Lower leg skin (tissue), 3 donors: ENCODE measurements at regions not wholly inside any gene's neighbourhood (a gene's known extent, or its start where the extent isn't known, plus 50 kb on each side); places are given as distances from the start of the nearest gene placed in this dataset.

ENCODE experiments used
- CTCF ChIP-seq, 3 donors: fragments of 450-650 bp; IDR thresholded peaks; one replicate each; pipeline ENCODE4 v1.5.1; 2016; ENCODE audit warnings: antibody characterized with exemption in 3 of 3, mild to moderate bottlenecking in 3 of 3, moderate library complexity in 2 of 3
- POLR2A ChIP-seq, 2 donors: fragments of 450-650 bp; IDR thresholded peaks; one replicate each; pipeline ENCODE4 v1.6.1; 2016 to 2017; ENCODE audit warnings: antibody characterized with exemption in 2 of 2, mild to moderate bottlenecking in 1 of 2, moderate library complexity in 1 of 2

GRCh38 chr15:25943831-25944230 lies 80.7 kb upstream of the ATP10A start:
- TF ChIP-seq CTCF (IDR thresholded peaks at IDR 0.05) (no peak), POLR2A (IDR thresholded peaks at IDR 0.05) (no peak)
